ENCODE measurements at regions not wholly inside any gene's neighbourhood (a gene's known extent, or its start where the extent isn't known, plus 50 kb on each side); places are given as distances from the start of the nearest gene placed in this dataset.
"Not testable (repeated sequence)": the region's sequence is repeated elsewhere in the genome, so short reads cannot be mapped to it uniquely, and the experiment has no call there.

- Mint-ChIP-seq H3K27me3 (peaks cover 33% of the 10 kb centered on the region), H3K4me1 (no peaks in the 10 kb centered on the region), H3K4me3 (no peak overlapping the region), H3K27ac (no peak overlapping the region), H3K36me3 (ENCODE audit: low read depth) (peaks cover 3% of the 10 kb centered on the region)
- no peaks in the 10 kb centered on the region for H3K9me3 ChIP-seq (ENCODE audit: control insufficient read depth, low read length, poor library complexity, severe bottlenecking)
- DNase-seq (no peak), ATAC-seq (no peak)
Observed at GRCh38 chr4:26008737-26009136, 94.7 kb downstream of the SMIM20 start.

GRCh38 chr4:26009502-26009901, 95.5 kb downstream of the SMIM20 start:
- no peaks in the 10 kb centered on the region for H3K9me3 ChIP-seq (ENCODE audit: control insufficient read depth, low read length, poor library complexity, severe bottlenecking)
- H3K4me3 Mint-ChIP-seq = no peak overlapping the region
- no peaks in the 10 kb centered on the region for H3K4me1 Mint-ChIP-seq
- DNase-seq (no peak), ATAC-seq (no peak)
- peaks cover 3% of the 10 kb centered on the region for H3K36me3 Mint-ChIP-seq (ENCODE audit: low read depth)
- H3K27ac Mint-ChIP-seq = no peak overlapping the region
- H3K27me3 Mint-ChIP-seq = peaks cover 41% of the 10 kb centered on the region

DNA sequence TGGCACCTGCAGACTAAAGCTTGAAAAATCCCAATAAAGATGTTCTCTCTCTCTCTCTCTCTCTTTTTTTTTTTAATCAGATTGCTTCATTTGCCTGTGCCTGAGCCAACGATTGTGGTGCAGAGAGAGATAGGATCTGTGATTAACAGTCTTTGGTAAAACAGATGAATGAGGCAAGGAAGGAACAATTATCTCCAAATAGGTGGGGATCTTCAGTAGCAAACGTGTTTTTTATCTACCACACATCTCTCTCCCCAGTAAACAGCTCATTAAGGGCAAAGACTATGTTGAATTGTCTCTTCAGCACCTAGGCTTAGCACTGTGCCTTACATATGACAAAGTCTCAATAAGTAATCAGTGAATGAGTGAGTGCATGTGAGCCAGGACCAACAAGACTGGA, 96.3 kb downstream of the SMIM20 start:
- Mint-ChIP-seq H3K36me3 (ENCODE audit: low read depth) (peaks cover 3% of the 10 kb centered on the region), H3K27ac (no peak overlapping the region), H3K27me3 (peaks cover 47% of the 10 kb centered on the region), H3K4me1 (no peaks in the 10 kb centered on the region), H3K4me3 (no peak overlapping the region)
- ATAC-seq = no peak
- H3K9me3 ChIP-seq (ENCODE audit: control insufficient read depth, low read length, poor library complexity, severe bottlenecking) = no peaks in the 10 kb centered on the region
- DNase-seq = no peak

DNA sequence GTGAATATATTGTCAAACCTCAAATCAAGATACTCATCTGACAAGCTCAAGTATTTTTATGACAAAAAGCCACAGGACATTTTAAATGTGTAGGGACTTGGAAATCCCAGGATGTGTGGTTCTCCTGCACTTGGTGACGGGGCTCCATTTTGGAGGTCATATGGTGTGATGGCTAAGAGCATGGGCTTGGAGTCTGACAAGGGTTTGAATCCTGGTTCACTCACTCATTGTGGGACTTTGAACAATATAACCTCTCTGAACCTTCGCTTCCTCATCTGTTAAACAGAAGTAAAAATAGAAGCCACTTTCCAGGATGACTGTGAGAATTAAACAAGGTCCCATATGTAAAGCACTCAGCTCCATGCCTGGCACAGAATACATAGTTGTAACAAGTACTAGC, 99.6 kb downstream of the SMIM20 start:
- H3K4me3 Mint-ChIP-seq = no peak overlapping the region
- no peaks in the 10 kb centered on the region for H3K9me3 ChIP-seq (ENCODE audit: control insufficient read depth, low read length, poor library complexity, severe bottlenecking)
- peaks cover 3% of the 10 kb centered on the region for H3K36me3 Mint-ChIP-seq (ENCODE audit: low read depth)
- H3K27me3 Mint-ChIP-seq = peaks cover 66% of the 10 kb centered on the region
- DNase-seq (no peak), ATAC-seq (no peak)
- no peak overlapping the region for H3K27ac Mint-ChIP-seq
- no peaks in the 10 kb centered on the region for H3K4me1 Mint-ChIP-seq

- no peaks in the 10 kb centered on the region for H3K9me3 ChIP-seq (ENCODE audit: control insufficient read depth, low read length, poor library complexity, severe bottlenecking)
- Mint-ChIP-seq H3K27me3 (peaks cover 66% of the 10 kb centered on the region), H3K27ac (no peak overlapping the region), H3K4me1 (peaks cover 2% of the 10 kb centered on the region), H3K4me3 (no peak overlapping the region), H3K36me3 (ENCODE audit: low read depth) (peaks cover 3% of the 10 kb centered on the region)
- ATAC-seq (no peak), DNase-seq (no peak)
Observed at GRCh38 chr4:26015133-26015651, 101.2 kb downstream of the SMIM20 start.

DNA sequence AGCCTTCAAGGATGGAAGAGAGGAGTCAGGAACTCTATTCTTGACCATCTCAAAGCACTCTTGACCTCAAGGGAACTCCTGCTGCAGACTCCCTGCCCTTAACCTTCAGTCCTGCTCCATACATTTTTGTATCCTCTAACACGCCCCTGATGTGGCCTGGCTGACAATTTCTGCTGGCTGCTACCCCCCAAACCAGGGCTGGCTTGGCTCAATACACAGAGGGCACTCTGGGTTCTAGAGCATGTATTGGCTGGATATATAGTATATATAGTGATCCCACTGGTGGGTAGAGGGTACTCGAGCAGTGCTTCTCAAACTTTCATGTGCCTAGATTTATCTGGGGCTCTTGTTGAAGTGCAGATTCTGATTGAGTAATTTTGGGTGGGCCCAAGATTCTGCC, 101.9 kb downstream of the SMIM20 start:
- Mint-ChIP-seq H3K4me1 (peaks cover 2% of the 10 kb centered on the region), H3K27ac (no peak overlapping the region), H3K36me3 (ENCODE audit: low read depth) (peaks cover 3% of the 10 kb centered on the region), H3K4me3 (no peak overlapping the region), H3K27me3 (peaks cover 67% of the 10 kb centered on the region)
- no peaks in the 10 kb centered on the region for H3K9me3 ChIP-seq (ENCODE audit: control insufficient read depth, low read length, poor library complexity, severe bottlenecking)
- ATAC-seq = no peak
- no peak for DNase-seq

DNA sequence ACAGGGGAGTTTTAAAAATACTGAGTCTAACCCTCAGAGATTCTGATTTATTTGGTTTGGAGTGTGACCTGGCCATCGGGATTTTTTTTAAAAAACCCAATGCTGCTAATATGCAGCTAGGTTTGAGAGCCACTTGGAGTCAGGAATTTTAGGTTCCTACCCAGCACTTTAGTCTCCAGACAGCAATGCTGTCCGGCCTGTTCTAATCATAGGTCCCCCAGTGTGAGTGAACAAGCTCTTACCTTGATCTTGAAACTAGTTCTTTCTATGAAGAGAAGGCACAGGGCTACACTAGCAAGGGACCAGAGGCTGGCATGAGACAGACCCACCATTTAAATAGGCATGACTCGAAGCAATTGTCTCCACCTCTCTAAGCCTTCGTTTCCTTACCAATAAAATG, 103.5 kb downstream of the SMIM20 start:
- no peak for ATAC-seq
- no peak overlapping the region for H3K4me3 Mint-ChIP-seq
- peaks cover 2% of the 10 kb centered on the region for H3K4me1 Mint-ChIP-seq
- H3K36me3 Mint-ChIP-seq (ENCODE audit: low read depth) = peaks cover 3% of the 10 kb centered on the region
- no peaks in the 10 kb centered on the region for H3K9me3 ChIP-seq (ENCODE audit: control insufficient read depth, low read length, poor library complexity, severe bottlenecking)
- H3K27me3 Mint-ChIP-seq = peaks cover 68% of the 10 kb centered on the region
- DNase-seq = no peak
- H3K27ac Mint-ChIP-seq = no peak overlapping the region

GRCh38 chr4:26017961-26018700, 104.1 kb downstream of the SMIM20 start:
- H3K9me3 ChIP-seq (ENCODE audit: control insufficient read depth, low read length, poor library complexity, severe bottlenecking); ATAC-seq; H3K4me3 Mint-ChIP-seq; H3K36me3 Mint-ChIP-seq (ENCODE audit: low read depth); H3K27ac Mint-ChIP-seq; H3K4me1 Mint-ChIP-seq; DNase-seq: not testable (repeated sequence)
- H3K27me3 Mint-ChIP-seq = peaks cover 69% of the 10 kb centered on the region

DNA sequence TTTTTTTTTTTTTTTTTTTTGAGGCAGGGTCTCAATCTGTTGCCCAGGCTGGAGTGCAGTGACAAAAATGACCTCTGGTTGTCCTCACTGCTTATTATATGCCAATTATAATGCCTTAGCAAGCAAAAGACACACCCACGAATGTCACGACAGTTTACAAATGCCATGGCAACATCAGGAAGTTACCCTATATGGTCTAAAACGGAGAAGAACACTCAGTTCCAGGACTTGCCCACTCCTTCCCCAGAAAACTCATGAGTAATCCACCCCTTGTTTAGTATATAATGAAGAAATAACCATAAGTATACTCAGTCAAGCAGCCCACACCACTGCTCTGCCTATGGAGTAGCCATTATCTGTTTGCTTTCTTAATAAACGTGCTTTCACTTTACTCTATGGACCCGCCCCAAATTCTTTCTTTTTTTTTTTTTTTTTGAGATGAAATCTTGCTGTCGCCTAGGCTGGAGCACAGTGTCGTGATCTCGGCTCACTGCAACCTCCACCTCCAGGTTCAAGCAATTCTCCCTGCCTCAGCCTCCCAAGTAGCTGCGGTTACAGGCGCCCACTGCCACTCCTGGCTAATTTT, 106.2 kb downstream of the SMIM20 start:
- no peak overlapping the region for H3K27ac Mint-ChIP-seq
- peaks cover 59% of the 10 kb centered on the region for H3K27me3 Mint-ChIP-seq
- DNase-seq = no peak
- no peaks in the 10 kb centered on the region for H3K9me3 ChIP-seq (ENCODE audit: control insufficient read depth, low read length, poor library complexity, severe bottlenecking)
- ATAC-seq = peak; percentile 55
- peaks cover 2% of the 10 kb centered on the region for H3K4me1 Mint-ChIP-seq
- H3K36me3 Mint-ChIP-seq (ENCODE audit: low read depth) = no peaks in the 10 kb centered on the region
- H3K4me3 Mint-ChIP-seq = peak overlapping the region; percentile 53

GRCh38 chr4:26020881-26021280, 106.9 kb downstream of the SMIM20 start:
- no peak for ATAC-seq
- Mint-ChIP-seq H3K4me3 (no peak overlapping the region), H3K4me1 (peaks cover 2% of the 10 kb centered on the region), H3K27ac (no peak overlapping the region), H3K27me3 (peaks cover 52% of the 10 kb centered on the region), H3K36me3 (ENCODE audit: low read depth) (no peaks in the 10 kb centered on the region)
- DNase-seq = no peak
- no peaks in the 10 kb centered on the region for H3K9me3 ChIP-seq (ENCODE audit: control insufficient read depth, low read length, poor library complexity, severe bottlenecking)

DNA sequence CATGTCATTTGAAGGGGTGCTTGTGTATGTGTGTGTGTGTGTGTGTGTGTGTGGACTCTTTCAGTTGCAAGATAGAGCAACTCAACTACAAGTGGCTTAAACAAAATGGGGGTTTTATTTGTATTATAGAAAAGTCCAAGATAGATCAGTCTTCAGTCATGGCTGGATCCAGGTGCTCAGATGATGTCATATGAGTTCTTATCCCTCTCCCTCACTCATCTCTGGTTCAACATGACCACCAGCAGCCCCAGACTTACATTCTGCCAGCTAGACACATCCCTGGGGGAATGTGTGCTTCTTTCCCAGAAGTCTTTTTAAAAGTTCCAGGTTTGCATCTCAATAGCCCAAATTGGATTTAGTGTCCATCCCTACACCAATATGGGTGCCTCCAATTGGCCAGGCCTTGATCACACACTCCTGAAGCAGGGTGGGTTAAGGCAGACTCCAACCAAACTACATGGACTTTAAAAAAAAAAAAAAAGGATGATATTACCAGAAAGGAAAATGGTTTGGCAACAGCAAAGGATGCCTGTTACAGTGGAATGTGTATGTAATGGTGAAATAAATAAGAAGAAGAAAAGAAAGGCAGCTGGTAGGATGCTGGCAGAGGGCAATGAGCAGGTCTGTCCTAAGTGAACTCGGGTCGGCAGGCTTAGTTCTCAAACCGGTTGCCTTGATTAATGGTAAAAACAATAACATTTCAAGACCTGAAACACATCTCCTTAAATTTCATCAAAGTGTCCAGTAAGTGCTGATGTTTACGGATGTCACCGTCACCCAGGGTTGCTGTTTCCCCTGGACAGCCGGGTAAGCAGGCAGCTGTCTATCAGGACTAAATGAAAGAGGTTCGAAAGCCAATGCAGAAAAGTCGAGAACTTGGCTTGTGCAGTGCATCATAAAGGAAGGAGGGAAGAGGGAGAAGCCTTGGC, 107.7 kb downstream of the SMIM20 start:
- ATAC-seq = no peak

DNA sequence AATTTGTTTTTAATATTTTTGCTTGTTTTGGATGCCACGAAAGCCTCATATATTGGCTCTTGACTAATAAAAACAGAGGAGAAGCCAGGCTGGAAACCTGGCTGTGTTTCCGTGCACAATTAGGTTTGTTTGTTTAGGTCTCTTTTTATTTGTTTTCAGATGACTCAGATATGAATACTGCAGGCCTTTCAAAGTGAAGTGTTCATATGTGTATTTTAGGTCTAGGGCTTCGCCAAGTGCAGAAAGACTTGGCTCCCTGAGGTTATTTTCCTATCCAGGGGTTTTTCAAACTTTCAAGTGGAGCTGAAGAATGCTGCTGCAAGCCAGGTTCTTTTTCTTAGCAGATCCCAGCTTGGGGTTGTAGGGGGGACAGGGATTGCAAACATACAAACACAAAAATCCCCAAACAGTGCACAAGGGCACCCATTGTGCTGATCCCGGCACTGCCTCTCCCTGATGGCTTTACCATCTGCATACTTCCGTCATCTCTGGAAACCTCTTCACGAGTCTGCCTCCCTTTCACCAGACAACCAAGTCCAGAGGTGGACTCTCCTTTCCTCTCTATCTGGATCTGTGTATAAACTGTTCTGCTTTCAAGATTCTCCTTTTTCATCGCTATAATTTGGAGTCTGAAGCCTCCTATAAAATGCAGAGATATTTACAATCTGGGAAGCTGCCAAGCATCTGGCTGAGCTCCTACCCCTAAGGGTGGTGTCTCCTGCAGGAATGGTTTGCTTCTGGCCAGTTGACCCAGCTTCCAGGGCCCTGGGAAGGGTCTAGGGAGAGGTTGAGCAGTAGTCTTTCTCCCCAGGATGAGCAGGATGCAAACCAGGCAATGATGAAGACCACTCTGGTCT, 108.6 kb downstream of the SMIM20 start:
- ATAC-seq (no peak), DNase-seq (no peak)
- Mint-ChIP-seq H3K36me3 (ENCODE audit: low read depth) (peaks cover 4% of the 10 kb centered on the region), H3K4me1 (peaks cover 7% of the 10 kb centered on the region), H3K4me3 (no peak overlapping the region), H3K27ac (no peak overlapping the region), H3K27me3 (peaks cover 44% of the 10 kb centered on the region)
- no peaks in the 10 kb centered on the region for H3K9me3 ChIP-seq (ENCODE audit: control insufficient read depth, low read length, poor library complexity, severe bottlenecking)

More for the DNA sequence above, 107.7 kb downstream of the SMIM20 start:
- Mint-ChIP-seq H3K27ac (no peak overlapping the region), H3K4me3 (no peak overlapping the region), H3K36me3 (ENCODE audit: low read depth) (peaks cover 1% of the 10 kb centered on the region), H3K27me3 (peaks cover 46% of the 10 kb centered on the region), H3K4me1 (peaks cover 3% of the 10 kb centered on the region)
- DNase-seq = no peak
- H3K9me3 ChIP-seq (ENCODE audit: control insufficient read depth, low read length, poor library complexity, severe bottlenecking) = no peaks in the 10 kb centered on the region
